H9 (cell line): ENCODE measurements at regions not wholly inside any gene's neighbourhood (a gene's known extent, or its start where the extent isn't known, plus 50 kb on each side); places are given as distances from the start of the nearest gene placed in this dataset.
A peak's percentile ranks its signal among the peaks of the same experiment; 100 is the strongest.

Source experiments
- DNase-seq: peaks from one replicate; pipeline ENCODE4 v3.0.0-alpha.2; 2017
- H2AFZ ChIP-seq: one replicate; pipeline ENCODE4 v1.6.1; 2013; ENCODE audit warnings: mild to moderate bottlenecking, low read length, control low read depth, moderate library complexity
- H2AK5ac ChIP-seq: 2 replicates; pipeline ENCODE4 v1.6.1; 2013; ENCODE audit warnings: low read length, control low read depth, mixed read lengths; ENCODE audit not compliant: insufficient read length
- H2BK120ac ChIP-seq: one replicate; pipeline ENCODE4 v1.6.1; 2013; ENCODE audit warnings: low read depth, mild to moderate bottlenecking, low read length, control low read depth, inconsistent platforms; ENCODE audit not compliant: poor library complexity, severe bottlenecking
- H2BK12ac ChIP-seq: 2 replicates; pipeline ENCODE4 v1.6.1; 2013; ENCODE audit warnings: low read length, control low read depth, mixed read lengths, low read depth; ENCODE audit not compliant: insufficient read length
- H2BK15ac ChIP-seq: 2 replicates; pipeline ENCODE4 v1.6.1; 2013; ENCODE audit warnings: low read depth, low read length, control low read depth
- H2BK20ac ChIP-seq: one replicate; pipeline ENCODE4 v1.6.1; 2013; ENCODE audit warnings: low read depth, mild to moderate bottlenecking, low read length, control low read depth, inconsistent platforms; ENCODE audit not compliant: poor library complexity, severe bottlenecking
- H2BK5ac ChIP-seq: 2 replicates; pipeline ENCODE4 v1.6.1; 2013; ENCODE audit warnings: low read length, control low read depth, mixed read lengths; ENCODE audit not compliant: insufficient read length
- H3K14ac ChIP-seq: 2 replicates; pipeline ENCODE4 v1.6.1; 2013; ENCODE audit warnings: low read length, control low read depth; ENCODE audit not compliant: insufficient read depth
- H3K18ac ChIP-seq: 2 replicates; pipeline ENCODE4 v1.6.1; 2013; ENCODE audit warnings: low read depth, mild to moderate bottlenecking, mixed read lengths, low read length, control low read depth; ENCODE audit not compliant: insufficient read length
- H3K23ac ChIP-seq: 2 replicates; pipeline ENCODE4 v1.6.1; 2013; ENCODE audit warnings: low read length, control low read depth, mixed read lengths, low read depth; ENCODE audit not compliant: insufficient read length
- H3K23me2 ChIP-seq: 2 replicates; pipeline ENCODE4 v1.6.1; 2013; ENCODE audit warnings: low read depth, mild to moderate bottlenecking, mixed read lengths, low read length, control low read depth; ENCODE audit not compliant: insufficient read length, poor library complexity, severe bottlenecking
- H3K27ac ChIP-seq: 2 replicates; pipeline ENCODE4 v1.5.1; 2013; ENCODE audit warnings: low read length, control low read depth, mixed read lengths, low read depth; ENCODE audit not compliant: insufficient read length
- H3K27me3 ChIP-seq: 2 replicates; pipeline ENCODE4 v1.6.1; 2013; ENCODE audit warnings: low read length, control low read depth, inconsistent platforms; ENCODE audit not compliant: insufficient read depth
- H3K4ac ChIP-seq: 2 replicates; pipeline ENCODE4 v1.6.1; 2013; ENCODE audit warnings: low read depth, mild to moderate bottlenecking, control low read depth, inconsistent platforms, low read length, moderate library complexity
- H3K4me1 ChIP-seq: 2 replicates; pipeline ENCODE4 v1.6.1; 2013; ENCODE audit warnings: low read length, control low read depth, inconsistent platforms; ENCODE audit not compliant: insufficient read depth
- H3K4me2 ChIP-seq: 2 replicates; pipeline ENCODE4 v1.6.1; 2013; ENCODE audit warnings: low read length, control low read depth, mixed read lengths; ENCODE audit not compliant: insufficient read length, insufficient read depth
- H3K56ac ChIP-seq: 2 replicates; pipeline ENCODE4 v1.6.1; 2013; ENCODE audit warnings: low read depth, mild to moderate bottlenecking, mixed read lengths, low read length, control low read depth; ENCODE audit not compliant: insufficient read length
- H3K79me1 ChIP-seq: 2 replicates; pipeline ENCODE4 v1.6.1; 2013; ENCODE audit warnings: low read depth, mild to moderate bottlenecking, moderate library complexity, low read length, control low read depth, inconsistent platforms; ENCODE audit not compliant: insufficient read depth, poor library complexity, severe bottlenecking
- H3K79me2 ChIP-seq: 2 replicates; pipeline ENCODE4 v1.6.1; 2013; ENCODE audit warnings: low read length, control low read depth, inconsistent platforms; ENCODE audit not compliant: insufficient read depth
- H3K9ac ChIP-seq: 2 replicates; pipeline ENCODE4 v1.6.1; 2013; ENCODE audit warnings: low read length, control low read depth, mixed read lengths; ENCODE audit not compliant: insufficient read length; ENCODE audit errors: extremely low read depth
- H3K9me3 ChIP-seq: one replicate; pipeline ENCODE4 v1.6.1; 2013; ENCODE audit warnings: low read depth, low read length, inconsistent platforms; ENCODE audit not compliant: control insufficient read depth
- H3T11ph ChIP-seq: one replicate; pipeline ENCODE4 v1.6.1; 2013; ENCODE audit warnings: mild to moderate bottlenecking, low read length, control low read depth, inconsistent platforms
- H4K20me1 ChIP-seq: one replicate; pipeline ENCODE4 v1.6.1; 2013; ENCODE audit not compliant: control insufficient read depth, insufficient read length, insufficient read depth
- H4K5ac ChIP-seq: 2 replicates; pipeline ENCODE4 v1.6.1; 2013; ENCODE audit warnings: low read depth, mild to moderate bottlenecking, mixed read lengths, low read length, control low read depth; ENCODE audit not compliant: insufficient read length
- H4K8ac ChIP-seq: replicated peaks from 2 replicates; pipeline ENCODE4 v1.6.1; 2013; ENCODE audit warnings: low read length, control low read depth, mixed read lengths, low read depth; ENCODE audit not compliant: insufficient read length
- H4K91ac ChIP-seq: 2 replicates; pipeline ENCODE4 v1.6.1; 2013; ENCODE audit warnings: low read depth, mild to moderate bottlenecking, moderate library complexity, mixed read lengths, low read length, control low read depth; ENCODE audit not compliant: insufficient read length
- H3K27ac Mint-ChIP-seq, 3 experiments: 2 replicates in 2 of 3; 3 replicates in 1 of 3; pipeline ENCODE4 v1.8.0; 2020 to 2021; ENCODE audit warnings: mixed read lengths in 3 of 3, mild to moderate bottlenecking in 1 of 3, moderate library complexity in 1 of 3
- H3K27me3 Mint-ChIP-seq: 2 replicates; pipeline ENCODE4 v1.8.0; 2021; ENCODE audit warnings: low read depth, mild to moderate bottlenecking, moderate library complexity, mixed read lengths
- H3K36me3 Mint-ChIP-seq, 3 experiments: 2 replicates in 2 of 3; 3 replicates in 1 of 3; pipeline ENCODE4 v1.8.0; 2020 to 2021; ENCODE audit warnings: low read depth in 3 of 3, mixed read lengths in 3 of 3; ENCODE audit not compliant: insufficient read depth in 1 of 3
- H3K4me1 Mint-ChIP-seq, 2 experiments: 2 replicates each; pipeline ENCODE4 v1.8.0; 2020; ENCODE audit warnings: mixed read lengths in 2 of 2
- H3K4me3 Mint-ChIP-seq, 2 experiments: 2 replicates in 1 of 2; 3 replicates in 1 of 2; pipeline ENCODE4 v1.8.0; 2020 to 2021; ENCODE audit warnings: mild to moderate bottlenecking in 2 of 2, mixed read lengths in 2 of 2, moderate library complexity in 1 of 2
- H3K9me3 Mint-ChIP-seq, 2 experiments: 2 replicates in 1 of 2; 3 replicates in 1 of 2; pipeline ENCODE4 v1.8.0; 2020; ENCODE audit warnings: mild to moderate bottlenecking in 2 of 2, mixed read lengths in 2 of 2, moderate library complexity in 1 of 2
- CTCF ChIP-seq: fragments of 200-600 bp; sonication (generic); conservative IDR thresholded peaks from 3 replicates; pipeline ENCODE4 v1.8.0; 2021; ENCODE audit warnings: antibody characterized with exemption, mild to moderate bottlenecking
- WGBS: extraction: QIAGEN DNeasy Blood & Tissue Kit; methylation state at CpG from one replicate; pipeline ENCODE4 v1.1.7; 2013; ENCODE audit warnings: missing lambda C conversion rate, low lambda C conversion rate, mixed read lengths; ENCODE audit not compliant: insufficient read length; ENCODE audit errors: extremely low coverage; 5-methylcytosine and 5-hydroxymethylcytosine counted together

GRCh38 chr20:62551407-62552323 lies 75.9 kb upstream of the GATA5 start:
- H4K20me1 ChIP-seq, result no peaks in the 10 kb centered on the region
- no peak overlapping the region for H3K23ac ChIP-seq
- H3K79me2 ChIP-seq, result no peaks in the 10 kb centered on the region
- peaks cover 7% of the 10 kb centered on the region; the same call in 1 of the 2 replicates for H3K27me3 ChIP-seq
- H4K5ac ChIP-seq, result no peak overlapping the region
- H3K9me3 ChIP-seq, result no peaks in the 10 kb centered on the region
- peaks cover 5% of the 10 kb centered on the region for H3K23me2 ChIP-seq
- H2BK20ac ChIP-seq, result no peak overlapping the region
- no peak overlapping the region for H2BK12ac ChIP-seq
- no peaks in the 10 kb centered on the region for H3K79me1 ChIP-seq
- no peak overlapping the region for H4K8ac ChIP-seq
- H2BK120ac ChIP-seq, result no peak overlapping the region
- H2BK15ac ChIP-seq, result no peak overlapping the region
- WGBS, result no CpG with 5 or more reads among the region's 47 CpGs
- no peak overlapping the region for H2AFZ ChIP-seq
- H3K18ac ChIP-seq, result no peak overlapping the region
- peaks cover 9 to 11% of the 10 kb centered on the region in 2 experiments for H3K4me1 Mint-ChIP-seq
- H2AK5ac ChIP-seq, result no peak overlapping the region
- no peak for TF ChIP-seq CTCF
- H3K4me1 ChIP-seq, result no peaks in the 10 kb centered on the region; the same call in 1 of the 2 replicates
- H2BK5ac ChIP-seq, result no peak overlapping the region
- no peak overlapping the region for H3K27ac Mint-ChIP-seq
- H3K4ac ChIP-seq, result no peak overlapping the region
- H3T11ph ChIP-seq, result no peak overlapping the region
- peak overlapping the region; percentile 29 to 66 for H3K4me3 Mint-ChIP-seq
- H3K9me3 Mint-ChIP-seq, result no peaks in the 10 kb centered on the region
- no peak overlapping the region for H3K56ac ChIP-seq
- peaks cover 55% of the 10 kb centered on the region for H3K27me3 Mint-ChIP-seq
- H3K9ac ChIP-seq, result no peak overlapping the region
- H3K4me2 ChIP-seq, result peak overlapping the region; percentile 52
- no peak overlapping the region for H3K14ac ChIP-seq
- H3K36me3 Mint-ChIP-seq, result no peaks in the 10 kb centered on the region; a peak in 1 of 7 replicates
- DNase-seq, result peak; percentile 44
- H4K91ac ChIP-seq, result no peak overlapping the region
- H3K27ac ChIP-seq, result no peak overlapping the region
